IMR-90 (cell line): ENCODE measurements at regions not wholly inside any gene's neighbourhood (a gene's known extent, or its start where the extent isn't known, plus 50 kb on each side); places are given as distances from the start of the nearest gene placed in this dataset.
"Not testable (repeated sequence)": the region's sequence is repeated elsewhere in the genome, so short reads cannot be mapped to it uniquely, and the experiment has no call there.

ENCODE experiments used
- ATAC-seq: fragments of 200-7000 bp; cut with Tn5 transposase; 2 replicates; pipeline ENCODE4 v1.9.1; 2020; ENCODE audit warnings: low read depth, mild to moderate bottlenecking, moderate library complexity
- BruUV-seq: library from RNA; stranded (reverse); fragments of 400-500 nt; replicated peaks from 2 replicates; lab custom pipeline; 2021; lab: Mats Ljungman, UMichigan
- CTCF ChIA-PET: fragments of 300-600 bp; formaldehyde crosslinking; extraction: SDS; loops from one replicate; lab custom pipeline; 2021; ENCODE audit warnings: antibody characterized with exemption; lab: Yijun Ruan, JAX
- POLR2A ChIA-PET: fragments of 300-600 bp; sonication (Branson Sonifier 250); formaldehyde crosslinking; loops from one replicate; lab custom pipeline; 2022; ENCODE audit warnings: antibody characterized with exemption; ENCODE audit not compliant: unreplicated experiment; lab: Charles Lee
- DNase-seq: peaks from one replicate; pipeline ENCODE4 v3.0.0; 2013
- H2AFZ ChIP-seq: replicated peaks from 2 replicates; pipeline ENCODE3; 2013; ENCODE audit warnings: low read length, mild to moderate bottlenecking; ENCODE audit not compliant: poor library complexity
- H2AK5ac ChIP-seq: 2 replicates; pipeline ENCODE4 v1.6.1; 2013; ENCODE audit warnings: low read depth, low read length, inconsistent platforms
- H2AK9ac ChIP-seq: replicated peaks from 2 replicates; pipeline ENCODE3; 2013; ENCODE audit warnings: mild to moderate bottlenecking, low read depth, low read length, moderate library complexity; ENCODE audit not compliant: poor library complexity
- H2BK120ac ChIP-seq: 2 replicates; pipeline ENCODE4 v1.6.1; 2013; ENCODE audit warnings: low read depth, low read length, inconsistent platforms
- H2BK15ac ChIP-seq: 3 replicates; pipeline ENCODE4 v1.6.1; 2013; ENCODE audit warnings: low read depth, low read length, inconsistent platforms
- H2BK20ac ChIP-seq: 2 replicates; pipeline ENCODE4 v1.6.1; 2013; ENCODE audit warnings: low read depth, mild to moderate bottlenecking, inconsistent platforms, low read length, moderate library complexity
- H2BK5ac ChIP-seq: 2 replicates; pipeline ENCODE4 v1.6.1; 2013; ENCODE audit warnings: mild to moderate bottlenecking, low read depth, low read length, inconsistent platforms; ENCODE audit not compliant: poor library complexity, severe bottlenecking
- H3K14ac ChIP-seq: replicated peaks from 2 replicates; pipeline ENCODE4 v1.6.1; 2013; ENCODE audit warnings: low read depth, low read length, inconsistent platforms
- H3K18ac ChIP-seq: 2 replicates; pipeline ENCODE4 v1.6.1; 2013; ENCODE audit warnings: low read depth, low read length, control low read depth
- H3K23ac ChIP-seq: 2 replicates; pipeline ENCODE4 v1.6.1; 2013; ENCODE audit warnings: low read depth, low read length, inconsistent platforms
- H3K27ac ChIP-seq: 2 replicates; pipeline ENCODE4 v1.5.1; 2013; ENCODE audit warnings: mild to moderate bottlenecking, control low read depth, low read length; ENCODE audit not compliant: insufficient read depth
- H3K27me3 ChIP-seq: 2 replicates; pipeline ENCODE4 v1.6.1; 2013; ENCODE audit warnings: low read length; ENCODE audit not compliant: control insufficient read depth, insufficient read depth
- H3K36me3 ChIP-seq: 2 replicates; pipeline ENCODE4 v1.6.1; 2013; ENCODE audit warnings: low read length, mixed read lengths; ENCODE audit not compliant: control insufficient read depth, insufficient read depth
- H3K4ac ChIP-seq: 2 replicates; pipeline ENCODE4 v1.6.1; 2013; ENCODE audit warnings: low read depth, low read length, inconsistent platforms
- H3K4me1 ChIP-seq: 2 replicates; pipeline ENCODE4 v1.6.1; 2013; ENCODE audit warnings: low read length, mixed read lengths; ENCODE audit not compliant: control insufficient read depth, insufficient read depth
- H3K4me2 ChIP-seq: 2 replicates; pipeline ENCODE4 v1.6.1; 2013; ENCODE audit warnings: low read depth, mild to moderate bottlenecking, control low read depth, low read length, moderate library complexity
- H3K4me3 ChIP-seq: 2 replicates; pipeline ENCODE4 v1.5.1; 2013; ENCODE audit warnings: low read depth, mild to moderate bottlenecking, control low read depth, low read length, moderate library complexity; ENCODE audit not compliant: insufficient read depth
- H3K56ac ChIP-seq: 2 replicates; pipeline ENCODE4 v1.6.1; 2013; ENCODE audit warnings: low read length, inconsistent platforms; ENCODE audit not compliant: insufficient read depth; ENCODE audit errors: extremely low read depth
- H3K79me1 ChIP-seq, 2 experiments: 2 replicates each; pipeline ENCODE4 v1.6.1; 2013; ENCODE audit warnings: low read length in 2 of 2, inconsistent platforms in 1 of 2, low read depth in 1 of 2
- H3K9ac ChIP-seq: 2 replicates; pipeline ENCODE4 v1.6.1; 2013; ENCODE audit warnings: low read depth, low read length, control low read depth
- H3K9me1 ChIP-seq: 2 replicates; pipeline ENCODE4 v1.6.1; 2013; ENCODE audit warnings: low read length, inconsistent platforms; ENCODE audit not compliant: insufficient read depth
- H3K9me3 ChIP-seq: 2 replicates; pipeline ENCODE4 v1.6.1; 2013; ENCODE audit warnings: low read length; ENCODE audit not compliant: control insufficient read depth, insufficient read depth
- H4K20me1 ChIP-seq: 2 replicates; pipeline ENCODE4 v1.6.1; 2013; ENCODE audit warnings: low read length, inconsistent platforms; ENCODE audit not compliant: insufficient read depth
- H4K5ac ChIP-seq: 2 replicates; pipeline ENCODE4 v1.6.1; 2013; ENCODE audit warnings: mild to moderate bottlenecking, low read depth, low read length, control low read depth
- H4K8ac ChIP-seq, 2 experiments: 2 replicates each; pipeline ENCODE4 v1.6.1; 2013; ENCODE audit warnings: low read depth in 2 of 2, low read length in 2 of 2, control low read depth in 1 of 2, inconsistent platforms in 1 of 2
- H4K91ac ChIP-seq: 2 replicates; pipeline ENCODE4 v1.6.1; 2013; ENCODE audit warnings: low read depth, low read length, inconsistent platforms; ENCODE audit not compliant: insufficient read depth
- WGBS, 2 experiments: methylation state at CpG; one replicate each; pipeline versions ENCODE4 v1.1.5 to v1.1.7; 2013; ENCODE audit warnings: missing lambda C conversion rate in 2 of 2; ENCODE audit not compliant: insufficient read length in 1 of 2; ENCODE audit errors: extremely low coverage in 2 of 2; 5-methylcytosine and 5-hydroxymethylcytosine counted together
- dilution Hi-C: fragments of 300-500 bp; cut with HindIII; formaldehyde crosslinking; loops from one replicate; pipeline ENCODE4 v1.14.3; 2018; ENCODE audit warnings: low sequenced_read_pairs; ENCODE audit not compliant: unreplicated experiment
- in situ Hi-C: fragments of 300-500 bp; cut with MboI; formaldehyde crosslinking; loops from 3 replicates; pipeline ENCODE4 v1.14.3; 2019; ENCODE audit warnings: low sequenced_read_pairs, inconsistent platforms, mixed read lengths
- intact Hi-C: fragments of 100-400 bp; cut with micrococcal nuclease; formaldehyde crosslinking; loops from 2 replicates; pipeline ENCODE4 v1.10.0; 2022

- dilution Hi-C loops, H3K9me1 ChIP-seq, H2BK15ac ChIP-seq, in situ Hi-C loops, H2AFZ ChIP-seq, BruUV-seq, H2BK20ac ChIP-seq, POLR2A ChIA-PET, CTCF ChIA-PET, H3K14ac ChIP-seq, H3K4ac ChIP-seq, DNase-seq, H2AK9ac ChIP-seq, H2BK120ac ChIP-seq, H4K8ac ChIP-seq, H3K79me1 ChIP-seq, H3K4me1 ChIP-seq, H4K91ac ChIP-seq, H2BK5ac ChIP-seq, H3K9ac ChIP-seq, intact Hi-C loops, H4K5ac ChIP-seq, H3K56ac ChIP-seq, H2AK5ac ChIP-seq, H3K27me3 ChIP-seq, H3K23ac ChIP-seq, H4K20me1 ChIP-seq, H3K4me3 ChIP-seq, H3K27ac ChIP-seq, H3K18ac ChIP-seq, H3K36me3 ChIP-seq, H3K4me2 ChIP-seq, ATAC-seq: not testable (repeated sequence)
- peaks cover 34% of the 10 kb centered on the region for H3K9me3 ChIP-seq
- WGBS, 2 experiments = 14% methylated on average over 1 of the region's 1 CpG; no CpG with 5 or more reads in 1 of the 2 experiments
Observed at GRCh38 chr3:110949194-110949593, 122.4 kb upstream of the NECTIN3 start.
